Gastroesophageal sphincter (tissue), 3 donors: ENCODE measurements at regions not wholly inside any gene's neighbourhood (a gene's known extent, or its start where the extent isn't known, plus 50 kb on each side); places are given as distances from the start of the nearest gene placed in this dataset.

ENCODE experiments used
- EP300 ChIP-seq: sonication (generic); formaldehyde crosslinking; IDR thresholded peaks from one replicate; pipeline ENCODE4 v1.6.1; 2017; ENCODE audit warnings: antibody characterized with exemption, mild to moderate bottlenecking
- POLR2A ChIP-seq, 2 donors: fragments of 450-650 bp; IDR thresholded peaks; one replicate each; pipeline ENCODE4 v1.6.1; 2017; ENCODE audit warnings: antibody characterized with exemption in 2 of 2, mild to moderate bottlenecking in 2 of 2, moderate library complexity in 1 of 2
- POLR2AphosphoS5 ChIP-seq: sonication (generic); formaldehyde crosslinking; IDR thresholded peaks from one replicate; pipeline ENCODE4 v1.6.1; 2017; ENCODE audit warnings: antibody characterized with exemption
- TF ChIP-seq, protein P1 (sequence below), 4 experiments: fragments of 200-600 bp in 2 of 4; fragments of 450-650 bp in 2 of 4; sonication (generic) in 1 of 4; IDR thresholded peaks; one replicate each; pipeline ENCODE4 v1.5.1; 2017 to 2019; ENCODE audit warnings: antibody characterized with exemption in 4 of 4, mild to moderate bottlenecking in 2 of 4, moderate library complexity in 2 of 4

DNA sequence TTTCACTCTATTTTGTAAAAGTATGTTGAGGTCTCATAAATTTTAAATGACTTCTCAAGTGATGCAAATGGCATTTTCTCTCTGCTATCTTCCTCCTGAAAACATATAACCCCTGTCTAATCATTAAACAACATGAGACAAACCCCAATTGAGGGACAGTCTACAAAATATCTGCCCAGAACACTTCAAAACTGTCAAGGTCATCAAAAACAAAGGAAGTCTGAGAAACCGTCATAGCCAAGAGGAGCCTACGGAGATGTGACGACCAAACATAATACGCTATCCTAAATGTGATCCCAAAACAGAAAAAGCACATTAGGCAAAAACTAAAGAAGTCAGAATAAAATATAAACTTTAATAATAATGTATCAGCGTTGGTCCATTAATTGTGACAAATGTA, 282.3 kb upstream of the SEMA3C start:
- TF ChIP-seq POLR2A (IDR thresholded peaks at IDR 0.05) (no peak), EP300 (no peak), POLR2AphosphoS5 (no peak)
- TF ChIP-seq, protein P1, sequence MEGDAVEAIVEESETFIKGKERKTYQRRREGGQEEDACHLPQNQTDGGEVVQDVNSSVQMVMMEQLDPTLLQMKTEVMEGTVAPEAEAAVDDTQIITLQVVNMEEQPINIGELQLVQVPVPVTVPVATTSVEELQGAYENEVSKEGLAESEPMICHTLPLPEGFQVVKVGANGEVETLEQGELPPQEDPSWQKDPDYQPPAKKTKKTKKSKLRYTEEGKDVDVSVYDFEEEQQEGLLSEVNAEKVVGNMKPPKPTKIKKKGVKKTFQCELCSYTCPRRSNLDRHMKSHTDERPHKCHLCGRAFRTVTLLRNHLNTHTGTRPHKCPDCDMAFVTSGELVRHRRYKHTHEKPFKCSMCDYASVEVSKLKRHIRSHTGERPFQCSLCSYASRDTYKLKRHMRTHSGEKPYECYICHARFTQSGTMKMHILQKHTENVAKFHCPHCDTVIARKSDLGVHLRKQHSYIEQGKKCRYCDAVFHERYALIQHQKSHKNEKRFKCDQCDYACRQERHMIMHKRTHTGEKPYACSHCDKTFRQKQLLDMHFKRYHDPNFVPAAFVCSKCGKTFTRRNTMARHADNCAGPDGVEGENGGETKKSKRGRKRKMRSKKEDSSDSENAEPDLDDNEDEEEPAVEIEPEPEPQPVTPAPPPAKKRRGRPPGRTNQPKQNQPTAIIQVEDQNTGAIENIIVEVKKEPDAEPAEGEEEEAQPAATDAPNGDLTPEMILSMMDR (IDR thresholded peaks at IDR 0.05) = no peak
